Muscle of back (tissue), 3 donors: ENCODE measurements at regions not wholly inside any gene's neighbourhood (a gene's known extent, or its start where the extent isn't known, plus 50 kb on each side); places are given as distances from the start of the nearest gene placed in this dataset.

ENCODE experiments used
- DNase-seq, 3 donors: peaks; one replicate each; pipeline versions ENCODE4 v3.0.0 to v3.0.0-alpha.2; 2013

- no peak for DNase-seq
Measured at GRCh38 chr3:83302091-83302490, 1540.6 kb upstream of the GBE1 start.

DNA sequence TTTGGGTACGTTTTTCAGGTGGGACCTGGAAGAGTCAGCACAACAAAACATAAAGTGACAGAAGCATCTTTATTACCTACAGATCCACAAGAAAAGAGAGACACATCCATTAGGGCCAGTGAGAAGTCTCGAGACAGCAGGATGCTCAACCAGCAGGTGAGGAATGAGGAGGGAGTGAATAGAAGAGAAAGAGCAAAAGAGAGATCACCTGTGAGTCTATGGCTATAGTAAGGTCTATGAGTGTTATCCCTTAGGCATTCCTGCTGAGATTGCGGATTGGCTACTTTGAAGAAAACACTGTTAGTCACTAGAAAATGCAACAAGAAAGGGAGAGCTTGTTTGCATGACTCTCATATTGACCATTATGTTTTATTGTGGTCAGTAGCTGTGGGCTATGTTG is 1556.2 kb upstream of the GBE1 start:
- no peak for DNase-seq

GRCh38 chr3:83320726-83321125 is 1559.3 kb upstream of the GBE1 start:
- DNase-seq, result no peak

DNA sequence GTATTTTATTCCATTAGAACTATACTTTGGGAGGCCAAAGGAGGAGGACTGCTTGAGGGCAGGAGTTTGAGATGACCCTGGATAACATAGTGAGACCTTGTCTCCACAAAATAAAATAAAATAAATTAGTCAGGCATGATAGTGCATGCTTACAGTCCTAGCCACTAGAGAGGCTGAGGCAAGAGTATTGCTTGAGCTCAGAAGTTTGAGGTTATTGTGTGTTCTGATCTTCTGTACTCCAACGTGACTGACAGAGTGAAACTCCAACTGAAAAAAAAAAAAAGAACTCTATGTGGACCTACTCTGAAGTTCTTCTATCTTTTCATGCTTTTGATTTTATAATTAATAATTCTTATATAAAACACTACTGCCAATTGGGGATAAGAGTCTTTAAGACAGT is 1560.0 kb upstream of the GBE1 start:
- no peak for DNase-seq

DNA sequence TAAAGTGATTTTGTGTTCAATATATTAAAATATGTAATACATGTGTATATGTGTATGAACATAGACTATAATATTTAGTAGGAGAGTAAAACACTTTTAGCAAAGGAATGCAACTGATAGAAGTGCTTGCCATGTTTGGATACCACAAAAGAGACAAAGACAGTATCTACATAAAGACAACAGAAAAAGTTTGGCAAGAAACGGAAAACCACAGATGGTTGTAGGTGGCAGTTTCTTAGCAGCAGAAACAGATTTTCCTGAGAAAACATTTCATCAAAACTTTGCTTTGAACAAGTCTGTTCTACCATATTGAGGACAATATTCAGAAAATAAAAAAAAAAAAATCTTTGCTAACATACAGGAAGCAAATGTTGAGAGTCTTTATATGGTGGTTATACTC is 1560.4 kb upstream of the GBE1 start:
- no peak for DNase-seq

DNA sequence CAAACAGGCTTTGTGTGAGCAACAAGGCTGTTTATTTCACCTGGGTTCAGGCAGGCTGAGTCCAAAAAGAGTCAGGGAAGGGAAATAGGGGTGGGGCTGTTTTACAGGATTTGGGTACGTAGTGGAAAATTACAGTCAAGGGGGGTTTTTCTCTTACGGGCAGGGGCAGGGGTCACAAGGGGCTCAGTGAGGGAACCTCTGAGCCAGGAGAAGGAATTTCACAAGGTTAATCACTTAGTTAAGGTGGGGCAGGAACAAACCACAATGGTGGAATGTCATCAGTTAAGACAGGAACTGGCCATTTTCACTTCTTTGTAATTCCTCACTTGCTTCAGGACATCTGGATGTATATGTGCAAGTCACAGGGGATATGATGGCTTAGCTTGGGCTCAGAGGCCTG is 1592.8 kb upstream of the GBE1 start:
- no peak for DNase-seq

DNA sequence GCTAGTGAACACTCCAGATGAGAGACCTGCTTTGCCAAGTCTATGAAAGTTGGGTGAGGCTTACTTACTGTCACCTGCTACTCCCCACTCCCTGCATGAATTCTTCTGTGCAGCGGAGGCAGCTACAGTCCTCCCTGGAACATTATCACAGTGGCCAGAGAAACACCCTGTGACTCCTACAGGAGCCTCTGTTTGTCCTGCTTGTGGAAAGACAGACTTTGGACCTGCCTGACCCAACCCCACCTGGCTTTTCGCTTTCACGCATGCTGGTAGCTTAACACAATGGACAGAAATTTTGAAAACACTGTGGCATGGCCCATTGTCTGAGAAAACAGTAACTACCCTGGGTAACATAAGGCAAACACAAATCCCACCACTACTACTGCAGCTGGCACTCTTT is 1565.5 kb upstream of the CADM2 start:
- DNase-seq, result no peak

- no peak for DNase-seq
Measured at GRCh38 chr3:83403927-83404326, 1554.9 kb upstream of the CADM2 start.

DNA sequence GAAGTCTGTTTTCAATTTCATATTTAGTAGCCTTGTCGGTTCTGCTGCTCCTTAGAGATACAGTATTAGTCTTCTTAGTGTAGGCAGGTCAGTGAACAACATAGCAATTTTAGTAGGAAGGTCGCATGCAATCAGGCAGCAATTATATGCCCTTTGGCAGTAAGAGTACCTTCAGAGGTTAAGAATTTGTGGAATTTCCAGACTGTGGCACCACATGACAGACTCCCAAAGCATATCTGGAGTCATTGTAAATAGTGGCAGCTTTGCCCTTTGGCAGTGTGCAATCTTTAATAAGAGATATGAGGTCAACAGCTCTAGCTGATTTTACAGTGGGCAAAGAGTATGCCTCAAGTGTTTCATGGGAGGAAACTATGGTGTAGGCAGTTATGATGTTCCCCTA is 1532.5 kb upstream of the CADM2 start:
- no peak for DNase-seq

DNA sequence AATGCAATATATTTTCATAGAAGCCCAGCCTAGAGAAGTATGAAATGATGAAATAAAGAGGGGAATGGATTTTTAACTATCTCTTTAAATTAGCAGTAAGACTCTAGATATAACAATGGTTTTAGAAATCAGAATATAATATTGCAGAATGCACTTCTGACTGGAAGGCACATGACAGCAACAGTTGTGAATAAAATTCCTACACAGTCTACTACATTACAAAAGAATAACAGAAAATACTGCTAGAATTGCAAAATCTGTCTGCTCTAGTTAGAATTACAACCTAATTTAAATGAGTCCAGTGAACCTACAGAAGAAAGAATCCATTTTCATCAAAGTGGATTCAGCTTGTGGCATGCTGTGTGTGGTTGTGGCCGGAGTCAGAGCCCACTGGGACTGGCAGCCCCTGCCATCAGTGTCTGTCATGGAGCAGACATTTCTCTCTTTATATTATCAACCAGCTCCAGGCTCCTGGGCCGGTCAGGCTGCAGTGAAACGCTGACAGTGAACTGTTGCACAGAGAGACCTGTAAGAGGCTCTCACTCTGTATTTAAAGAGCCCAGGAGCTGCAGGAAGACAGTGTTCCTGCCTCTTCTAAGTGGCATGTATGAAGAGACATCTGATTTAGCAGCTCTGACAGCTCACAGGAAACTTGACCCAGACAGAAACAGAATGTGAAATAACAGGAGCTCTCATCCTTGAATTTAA is 1523.8 kb upstream of the CADM2 start:
- no peak for DNase-seq

- DNase-seq, result no peak
Measured at GRCh38 chr3:83438188-83438587, 1520.6 kb upstream of the CADM2 start.

DNA sequence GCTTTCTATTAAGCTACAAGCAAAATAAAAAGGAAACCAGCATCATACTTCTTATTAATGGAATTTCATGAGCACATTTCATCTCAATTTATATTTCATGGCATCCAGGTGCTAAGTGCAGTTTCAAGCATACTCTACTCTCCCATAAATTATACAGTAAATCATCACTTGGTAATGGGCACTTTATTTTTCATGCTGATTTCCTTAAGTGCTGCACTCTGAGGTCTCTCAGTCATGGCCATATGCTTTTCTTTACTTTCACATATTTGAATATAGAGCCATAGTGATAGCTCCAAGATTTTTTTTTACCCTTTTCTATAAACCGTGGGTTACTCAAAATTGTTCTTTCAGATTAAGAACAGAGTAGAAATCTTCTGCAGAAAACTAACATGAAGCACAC is 1505.7 kb upstream of the CADM2 start:
- no peak for DNase-seq

DNA sequence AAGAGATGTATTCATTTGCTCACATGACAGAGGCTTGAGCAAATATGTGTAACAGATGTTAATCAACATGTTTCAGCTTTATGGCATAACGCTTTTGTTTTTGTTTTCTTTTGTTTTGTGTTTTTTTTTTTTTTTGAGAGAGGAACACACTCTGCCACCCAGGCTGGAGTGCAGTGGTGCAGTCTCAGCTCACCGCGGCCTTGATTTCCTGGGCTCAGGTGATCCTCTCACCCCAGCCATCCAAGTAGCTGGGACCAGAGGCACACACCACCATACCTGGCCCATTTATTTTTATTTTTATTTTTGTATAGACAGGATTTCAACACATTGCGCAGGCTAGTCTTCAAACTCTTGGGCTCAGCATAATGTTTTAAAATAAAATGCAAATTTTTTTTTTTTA is 1504.4 kb upstream of the CADM2 start:
- no peak for DNase-seq

DNA sequence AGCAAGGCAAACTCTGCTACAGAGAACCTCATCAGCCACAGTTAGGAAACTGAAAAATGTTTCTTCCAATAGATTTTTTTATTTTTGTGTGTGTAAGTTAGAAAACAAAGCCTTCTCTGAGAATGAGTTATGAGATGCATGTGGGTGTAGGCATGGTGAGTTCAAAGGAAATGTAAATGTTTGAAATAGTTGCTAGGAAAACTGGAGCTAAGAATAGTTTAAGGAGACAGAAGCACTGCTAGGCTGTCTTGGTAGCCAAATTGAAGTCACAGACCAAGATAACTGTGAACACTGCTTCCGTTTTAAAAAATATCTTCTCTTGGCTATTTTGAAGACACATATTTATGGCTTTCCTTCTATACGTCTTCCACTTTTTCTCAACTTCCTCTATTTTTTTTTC is 1501.2 kb upstream of the CADM2 start:
- DNase-seq, result peak in 1 of 3 donors; percentile 17

- no peak for DNase-seq
Measured at GRCh38 chr3:83460052-83460451, 1498.7 kb upstream of the CADM2 start.

- DNase-seq, result no peak
Measured at GRCh38 chr3:83461411-83461810, 1497.4 kb upstream of the CADM2 start.

- no peak for DNase-seq
Measured at GRCh38 chr3:83477563-83477962, 1481.2 kb upstream of the CADM2 start.

DNA sequence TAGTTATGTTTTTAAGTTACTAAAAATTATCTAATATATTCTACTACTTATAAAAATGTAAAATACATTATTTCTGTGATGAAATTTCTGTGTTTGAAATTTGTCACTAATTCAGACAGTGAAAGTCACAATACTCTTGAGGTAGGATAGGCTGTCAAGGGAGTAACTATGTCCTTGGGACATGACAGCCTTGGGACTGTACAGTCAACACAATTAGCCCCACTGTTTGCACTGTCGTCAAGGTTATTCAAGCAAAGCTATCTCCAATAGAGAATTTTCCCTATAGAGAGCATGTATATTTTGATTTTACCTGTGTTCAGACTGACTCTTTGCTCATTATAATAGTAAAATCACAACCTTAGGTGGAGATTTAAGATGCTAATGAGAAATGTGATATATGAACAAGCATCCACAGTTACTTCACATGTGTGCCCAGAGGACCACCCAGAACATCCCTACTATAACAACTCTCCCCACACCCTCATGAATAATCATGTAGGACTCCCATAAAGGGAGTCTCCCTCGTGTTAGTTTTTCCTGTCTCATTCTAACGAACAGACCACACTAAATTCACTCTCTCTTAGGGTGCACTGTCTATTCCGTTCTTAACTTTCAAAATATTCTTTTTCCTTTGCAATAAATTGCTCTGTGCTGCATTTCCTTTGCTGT is 1476.3 kb upstream of the CADM2 start:
- DNase-seq, result no peak

GRCh38 chr3:83496462-83496861 is 1462.3 kb upstream of the CADM2 start:
- no peak for DNase-seq

GRCh38 chr3:83498361-83499016 is 1460.3 kb upstream of the CADM2 start:
- no peak for DNase-seq

- DNase-seq, result no peak
Measured at GRCh38 chr3:83500422-83500821, 1458.4 kb upstream of the CADM2 start.

DNA sequence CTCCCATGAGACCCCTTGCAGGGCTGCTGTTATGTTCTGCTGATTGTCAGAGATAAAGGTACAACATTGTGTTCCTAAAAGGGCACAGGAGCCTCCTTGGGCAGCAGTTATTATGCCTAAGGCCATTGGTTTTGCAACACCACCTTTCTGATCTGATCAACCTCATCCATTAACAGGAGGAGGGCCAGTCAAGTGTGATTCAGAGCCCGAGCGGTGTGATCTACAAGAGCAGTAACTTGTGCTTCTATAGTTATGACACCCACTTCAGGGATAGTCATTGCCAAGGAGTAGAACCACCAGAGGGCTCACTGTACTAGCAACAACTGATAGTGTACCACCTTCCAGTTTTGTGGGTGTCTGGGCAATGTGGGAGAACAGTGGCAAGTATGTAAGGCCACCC is 1457.9 kb upstream of the CADM2 start:
- DNase-seq, result no peak

DNA sequence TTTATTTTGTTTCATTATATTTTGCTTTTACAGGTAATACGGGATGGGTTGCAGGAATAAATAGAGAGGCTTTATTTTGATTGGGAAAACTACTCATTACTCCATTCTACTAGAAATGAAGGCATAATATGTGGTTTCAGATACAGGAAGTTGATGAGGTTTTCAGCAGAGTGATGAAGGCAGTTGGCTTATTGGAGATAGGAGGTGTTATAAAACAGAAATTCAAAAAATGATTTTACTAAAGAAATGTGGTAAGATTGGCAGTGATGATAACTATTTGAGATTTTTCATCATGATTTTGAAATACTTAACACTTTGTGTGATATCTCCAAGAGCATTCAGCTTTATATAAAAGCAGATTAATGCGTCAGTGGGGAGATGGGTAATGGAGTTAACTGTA is 1445.7 kb upstream of the CADM2 start:
- no peak for DNase-seq
